ENCODE measurements at regions not wholly inside any gene's neighbourhood (a gene's known extent, or its start where the extent isn't known, plus 50 kb on each side); places are given as distances from the start of the nearest gene placed in this dataset.

GRCh38 chr4:116878280-116878679 is 207.1 kb downstream of the TRAM1L1 start:
- ATAC-seq: no peak
- intact Hi-C loops (cut with DNase I, micrococcal nuclease): no loop called here
- DNase-seq: no peak

- no peak for DNase-seq
- intact Hi-C loops (cut with DNase I, micrococcal nuclease): no loop called here
- no peak for ATAC-seq
These were observed 208.3 kb downstream of the TRAM1L1 start for GRCh38 chr4:116877069-116877468.

- DNase-seq: no peak
- no peak for ATAC-seq
- intact Hi-C loops (cut with DNase I, micrococcal nuclease): no loop called here
These were observed 212.4 kb downstream of the TRAM1L1 start for GRCh38 chr4:116872941-116873340.

GRCh38 chr4:116872308-116872707 is 213.1 kb downstream of the TRAM1L1 start:
- ATAC-seq: no peak
- DNase-seq: no peak
- intact Hi-C loops (cut with DNase I, micrococcal nuclease): no loop called here

GRCh38 chr4:116870686-116871085 is 214.7 kb downstream of the TRAM1L1 start:
- no peak for ATAC-seq
- intact Hi-C loops (cut with DNase I, micrococcal nuclease): no loop called here
- no peak for DNase-seq

- ATAC-seq: no peak
These were observed 219.3 kb downstream of the TRAM1L1 start for GRCh38 chr4:116866106-116866505.

GRCh38 chr4:116862592-116862991 is 222.8 kb downstream of the TRAM1L1 start:
- intact Hi-C loops (cut with DNase I, micrococcal nuclease): no loop called here
- ATAC-seq (no peak), DNase-seq (no peak)

More at GRCh38 chr4:116866106-116866505, 219.3 kb downstream of the TRAM1L1 start:
- intact Hi-C loops (cut with DNase I, micrococcal nuclease): no loop called here
- DNase-seq: no peak

- ATAC-seq: no peak
- no peak for DNase-seq
- intact Hi-C loops (cut with DNase I, micrococcal nuclease): no loop called here
These were observed 224.5 kb downstream of the TRAM1L1 start for GRCh38 chr4:116860891-116861290.

GRCh38 chr4:116849620-116850019 is 235.8 kb downstream of the TRAM1L1 start:
- intact Hi-C loops (cut with DNase I, micrococcal nuclease): no loop called here
- no peak for DNase-seq

GRCh38 chr4:116847616-116848015 is 237.8 kb downstream of the TRAM1L1 start:
- ATAC-seq (no peak), DNase-seq (no peak)
- intact Hi-C loops (cut with DNase I, micrococcal nuclease): no loop called here

More at GRCh38 chr4:116849620-116850019, 235.8 kb downstream of the TRAM1L1 start:
- ATAC-seq: no peak

- intact Hi-C loops (cut with DNase I, micrococcal nuclease): no loop called here
- DNase-seq: no peak
- ATAC-seq: no peak
These were observed 245.6 kb downstream of the TRAM1L1 start for GRCh38 chr4:116839826-116840225.

- no peak for DNase-seq
- no peak for ATAC-seq
- intact Hi-C loops (cut with DNase I, micrococcal nuclease): no loop called here
These were observed 246.8 kb downstream of the TRAM1L1 start for GRCh38 chr4:116838609-116839008.

- ATAC-seq: no peak
- DNase-seq: no peak
These were observed 256.2 kb downstream of the TRAM1L1 start for GRCh38 chr4:116829187-116829586.

GRCh38 chr4:116824172-116824571 is 261.2 kb downstream of the TRAM1L1 start:
- intact Hi-C loops (cut with DNase I, micrococcal nuclease): no loop called here
- ATAC-seq (no peak), DNase-seq (no peak)

More at GRCh38 chr4:116829187-116829586, 256.2 kb downstream of the TRAM1L1 start:
- intact Hi-C loops (cut with DNase I, micrococcal nuclease): no loop called here

- ATAC-seq (no peak), DNase-seq (no peak)
- intact Hi-C loops (cut with DNase I, micrococcal nuclease): no loop called here
These were observed 273.6 kb downstream of the TRAM1L1 start for GRCh38 chr4:116811730-116812129.

- intact Hi-C loops (cut with DNase I, micrococcal nuclease): no loop called here
- DNase-seq (no peak), ATAC-seq (no peak)
These were observed 289.4 kb downstream of the TRAM1L1 start for GRCh38 chr4:116796022-116796421.

- no peak for ATAC-seq
- no peak for DNase-seq
- intact Hi-C loops (cut with DNase I, micrococcal nuclease): no loop called here
These were observed 296.7 kb downstream of the TRAM1L1 start for GRCh38 chr4:116788723-116789122.

GRCh38 chr4:116755051-116755450 is 330.3 kb downstream of the TRAM1L1 start:
- ATAC-seq (no peak), DNase-seq (no peak)
- intact Hi-C loops (cut with DNase I, micrococcal nuclease): no loop called here

- DNase-seq: no peak
- intact Hi-C loops (cut with DNase I, micrococcal nuclease): no loop called here
- ATAC-seq: no peak
These were observed 333.3 kb downstream of the TRAM1L1 start for GRCh38 chr4:116752027-116752426.

GRCh38 chr4:116736756-116737155 is 348.6 kb downstream of the TRAM1L1 start:
- no peak for ATAC-seq
- DNase-seq: no peak
- intact Hi-C loops (cut with DNase I, micrococcal nuclease): no loop called here

GRCh38 chr4:116734178-116734577 is 351.2 kb downstream of the TRAM1L1 start:
- no peak for ATAC-seq
- intact Hi-C loops (cut with DNase I, micrococcal nuclease): no loop called here
- no peak for DNase-seq

GRCh38 chr4:116733370-116733769 is 352.0 kb downstream of the TRAM1L1 start:
- DNase-seq (no peak), ATAC-seq (no peak)
- intact Hi-C loops (cut with DNase I, micrococcal nuclease): no loop called here
